GM23338 (cell line): ENCODE measurements at regions not wholly inside any gene's neighbourhood (a gene's known extent, or its start where the extent isn't known, plus 50 kb on each side); places are given as distances from the start of the nearest gene placed in this dataset.

ENCODE experiments used
- ATAC-seq: fragments of 200-7000 bp; cut with Tn5 transposase; 3 replicates; pipeline ENCODE4 v1.9.1; 2020
- DNase-seq: peaks from one replicate; pipeline ENCODE4 v3.0.0-alpha.2; 2015; ENCODE audit warnings: low spot score
- H2AFZ ChIP-seq: fragments of 200-600 bp; sonication (generic); 2 replicates; pipeline ENCODE4 v1.8.0; 2016; ENCODE audit warnings: antibody characterized with exemption, mild to moderate bottlenecking, moderate library complexity
- H3F3A ChIP-seq: fragments of 200-600 bp; sonication (generic); replicated peaks from 2 replicates; pipeline ENCODE4 v1.8.0; 2017; ENCODE audit warnings: antibody characterized with exemption, mixed run types, low read depth
- H3K27ac ChIP-seq: fragments of 200-600 bp; sonication (generic); 2 replicates; pipeline ENCODE4 v1.6.1; 2016; ENCODE audit warnings: low read depth
- H3K27me3 ChIP-seq: fragments of 200-600 bp; sonication (generic); 2 replicates; pipeline ENCODE4 v1.8.0; 2016; ENCODE audit warnings: mild to moderate bottlenecking, mixed run types, moderate library complexity; ENCODE audit not compliant: insufficient read depth
- H3K36me3 ChIP-seq: fragments of 200-600 bp; sonication (generic); 2 replicates; pipeline ENCODE4 v1.8.0; 2016; ENCODE audit warnings: mild to moderate bottlenecking; ENCODE audit not compliant: insufficient read depth
- H3K4me1 ChIP-seq: fragments of 200-600 bp; sonication (generic); 2 replicates; pipeline ENCODE4 v1.8.0; 2016; ENCODE audit warnings: mild to moderate bottlenecking, moderate library complexity; ENCODE audit not compliant: insufficient read depth
- H3K4me2 ChIP-seq: fragments of 200-600 bp; sonication (generic); 2 replicates; pipeline ENCODE4 v1.7.1; 2017; ENCODE audit warnings: mixed run types
- H3K4me3 ChIP-seq: fragments of 200-600 bp; sonication (generic); 2 replicates; pipeline ENCODE4 v1.6.1; 2016; ENCODE audit warnings: mixed run types
- H3K79me2 ChIP-seq: fragments of 200-600 bp; sonication (generic); replicated peaks from 2 replicates; pipeline ENCODE4 v1.8.0; 2017; ENCODE audit warnings: mild to moderate bottlenecking; ENCODE audit not compliant: insufficient read depth
- H3K9me2 ChIP-seq: fragments of 200-600 bp; sonication (generic); 2 replicates; pipeline ENCODE4 v1.8.0; 2017; ENCODE audit not compliant: insufficient read depth
- H4K20me1 ChIP-seq: fragments of 200-600 bp; sonication (generic); replicated peaks from 2 replicates; pipeline ENCODE4 v1.8.0; 2017; ENCODE audit warnings: mild to moderate bottlenecking; ENCODE audit not compliant: insufficient read depth
- H3K27ac Mint-ChIP-seq: 2 replicates; pipeline ENCODE4 v1.8.0; 2020; ENCODE audit warnings: inconsistent platforms, mild to moderate bottlenecking, moderate library complexity, mixed read lengths
- H3K27me3 Mint-ChIP-seq: 3 replicates; pipeline ENCODE4 v1.8.0; 2022; ENCODE audit warnings: low read depth, mild to moderate bottlenecking, moderate library complexity, mixed read lengths, inconsistent platforms; ENCODE audit not compliant: insufficient read depth, poor library complexity
- H3K36me3 Mint-ChIP-seq: 3 replicates; pipeline ENCODE4 v1.8.0; 2021; ENCODE audit warnings: low read depth, mild to moderate bottlenecking, inconsistent platforms, moderate library complexity, mixed read lengths
- H3K4me1 Mint-ChIP-seq: 3 replicates; pipeline ENCODE4 v1.8.0; 2020; ENCODE audit warnings: mild to moderate bottlenecking, inconsistent platforms, mixed read lengths
- H3K4me3 Mint-ChIP-seq: 3 replicates; pipeline ENCODE4 v1.8.0; 2021; ENCODE audit warnings: moderate library complexity, mild to moderate bottlenecking, inconsistent platforms, mixed read lengths
- H3K9me3 Mint-ChIP-seq: 3 replicates; pipeline ENCODE4 v1.8.0; 2020; ENCODE audit warnings: moderate library complexity, mild to moderate bottlenecking, inconsistent platforms, mixed read lengths
- EZH2phosphoT487 ChIP-seq: fragments of 200-600 bp; sonication (generic); IDR thresholded peaks from one replicate; pipeline ENCODE4 v1.8.1; 2018; ENCODE audit warnings: antibody characterized with exemption; ENCODE audit not compliant: unreplicated experiment
- POLR2AphosphoS5 ChIP-seq: IDR thresholded peaks from 2 replicates; pipeline ENCODE4 v1.6.1; 2016; ENCODE audit warnings: antibody characterized with exemption, low read depth
- ZNF331 ChIP-seq: fragments of 250-450 bp; sonication (Bioruptor Pico); IDR thresholded peaks from 2 replicates; pipeline ENCODE4 v1.5.0; 2020; ENCODE audit warnings: low read depth, mild to moderate bottlenecking, moderate library complexity
- TF ChIP-seq, protein P1 (sequence below): IDR thresholded peaks from one replicate; pipeline ENCODE4 v1.6.1; 2018; ENCODE audit warnings: antibody characterized with exemption; ENCODE audit not compliant: unreplicated experiment
- TF ChIP-seq, protein P2 (sequence below): fragments of 250-450 bp; sonication (Bioruptor Pico); IDR thresholded peaks from 2 replicates; pipeline ENCODE4 v1.5.0; 2020; ENCODE audit warnings: mild to moderate bottlenecking, moderate library complexity
- TF ChIP-seq, protein P3 (sequence below): IDR thresholded peaks from 2 replicates; pipeline ENCODE4 v1.6.1; 2016; ENCODE audit warnings: antibody characterized with exemption

DNA sequence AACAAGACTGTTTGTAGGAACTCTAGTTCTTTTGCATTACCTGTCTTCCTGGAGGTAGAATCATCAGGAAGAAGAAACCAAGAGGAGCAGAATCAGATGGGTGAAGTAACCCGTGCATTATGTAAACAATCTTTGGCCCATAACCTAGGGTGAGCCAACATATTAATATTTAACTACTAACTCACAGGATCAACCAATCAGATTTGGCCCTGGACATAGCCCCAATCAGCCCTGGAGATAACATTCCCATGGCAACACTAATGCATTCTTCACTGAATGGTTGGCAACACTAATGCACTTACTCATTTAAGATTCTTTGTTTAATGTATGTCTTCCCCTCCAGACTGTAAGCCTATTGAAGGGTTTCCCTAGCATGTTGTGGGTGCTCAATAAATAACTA lies 72.0 kb upstream of the CTAGE1 start:
- no peaks in the 10 kb centered on the region for H3K9me3 Mint-ChIP-seq
- 0 out of 2 replicates have a peak, but pooled peaks cover 7% of the 10 kb centered on the region for H3K9me2 ChIP-seq
- H3K4me3 Mint-ChIP-seq = no peak overlapping the region
- H3K27ac Mint-ChIP-seq = no peak overlapping the region
- TF ChIP-seq EZH2phosphoT487 (no peak), POLR2AphosphoS5 (no peak), ZNF331 (no peak)
- TF ChIP-seq, protein P1, sequence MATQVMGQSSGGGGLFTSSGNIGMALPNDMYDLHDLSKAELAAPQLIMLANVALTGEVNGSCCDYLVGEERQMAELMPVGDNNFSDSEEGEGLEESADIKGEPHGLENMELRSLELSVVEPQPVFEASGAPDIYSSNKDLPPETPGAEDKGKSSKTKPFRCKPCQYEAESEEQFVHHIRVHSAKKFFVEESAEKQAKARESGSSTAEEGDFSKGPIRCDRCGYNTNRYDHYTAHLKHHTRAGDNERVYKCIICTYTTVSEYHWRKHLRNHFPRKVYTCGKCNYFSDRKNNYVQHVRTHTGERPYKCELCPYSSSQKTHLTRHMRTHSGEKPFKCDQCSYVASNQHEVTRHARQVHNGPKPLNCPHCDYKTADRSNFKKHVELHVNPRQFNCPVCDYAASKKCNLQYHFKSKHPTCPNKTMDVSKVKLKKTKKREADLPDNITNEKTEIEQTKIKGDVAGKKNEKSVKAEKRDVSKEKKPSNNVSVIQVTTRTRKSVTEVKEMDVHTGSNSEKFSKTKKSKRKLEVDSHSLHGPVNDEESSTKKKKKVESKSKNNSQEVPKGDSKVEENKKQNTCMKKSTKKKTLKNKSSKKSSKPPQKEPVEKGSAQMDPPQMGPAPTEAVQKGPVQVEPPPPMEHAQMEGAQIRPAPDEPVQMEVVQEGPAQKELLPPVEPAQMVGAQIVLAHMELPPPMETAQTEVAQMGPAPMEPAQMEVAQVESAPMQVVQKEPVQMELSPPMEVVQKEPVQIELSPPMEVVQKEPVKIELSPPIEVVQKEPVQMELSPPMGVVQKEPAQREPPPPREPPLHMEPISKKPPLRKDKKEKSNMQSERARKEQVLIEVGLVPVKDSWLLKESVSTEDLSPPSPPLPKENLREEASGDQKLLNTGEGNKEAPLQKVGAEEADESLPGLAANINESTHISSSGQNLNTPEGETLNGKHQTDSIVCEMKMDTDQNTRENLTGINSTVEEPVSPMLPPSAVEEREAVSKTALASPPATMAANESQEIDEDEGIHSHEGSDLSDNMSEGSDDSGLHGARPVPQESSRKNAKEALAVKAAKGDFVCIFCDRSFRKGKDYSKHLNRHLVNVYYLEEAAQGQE = no peak
- TF ChIP-seq, protein P2, sequence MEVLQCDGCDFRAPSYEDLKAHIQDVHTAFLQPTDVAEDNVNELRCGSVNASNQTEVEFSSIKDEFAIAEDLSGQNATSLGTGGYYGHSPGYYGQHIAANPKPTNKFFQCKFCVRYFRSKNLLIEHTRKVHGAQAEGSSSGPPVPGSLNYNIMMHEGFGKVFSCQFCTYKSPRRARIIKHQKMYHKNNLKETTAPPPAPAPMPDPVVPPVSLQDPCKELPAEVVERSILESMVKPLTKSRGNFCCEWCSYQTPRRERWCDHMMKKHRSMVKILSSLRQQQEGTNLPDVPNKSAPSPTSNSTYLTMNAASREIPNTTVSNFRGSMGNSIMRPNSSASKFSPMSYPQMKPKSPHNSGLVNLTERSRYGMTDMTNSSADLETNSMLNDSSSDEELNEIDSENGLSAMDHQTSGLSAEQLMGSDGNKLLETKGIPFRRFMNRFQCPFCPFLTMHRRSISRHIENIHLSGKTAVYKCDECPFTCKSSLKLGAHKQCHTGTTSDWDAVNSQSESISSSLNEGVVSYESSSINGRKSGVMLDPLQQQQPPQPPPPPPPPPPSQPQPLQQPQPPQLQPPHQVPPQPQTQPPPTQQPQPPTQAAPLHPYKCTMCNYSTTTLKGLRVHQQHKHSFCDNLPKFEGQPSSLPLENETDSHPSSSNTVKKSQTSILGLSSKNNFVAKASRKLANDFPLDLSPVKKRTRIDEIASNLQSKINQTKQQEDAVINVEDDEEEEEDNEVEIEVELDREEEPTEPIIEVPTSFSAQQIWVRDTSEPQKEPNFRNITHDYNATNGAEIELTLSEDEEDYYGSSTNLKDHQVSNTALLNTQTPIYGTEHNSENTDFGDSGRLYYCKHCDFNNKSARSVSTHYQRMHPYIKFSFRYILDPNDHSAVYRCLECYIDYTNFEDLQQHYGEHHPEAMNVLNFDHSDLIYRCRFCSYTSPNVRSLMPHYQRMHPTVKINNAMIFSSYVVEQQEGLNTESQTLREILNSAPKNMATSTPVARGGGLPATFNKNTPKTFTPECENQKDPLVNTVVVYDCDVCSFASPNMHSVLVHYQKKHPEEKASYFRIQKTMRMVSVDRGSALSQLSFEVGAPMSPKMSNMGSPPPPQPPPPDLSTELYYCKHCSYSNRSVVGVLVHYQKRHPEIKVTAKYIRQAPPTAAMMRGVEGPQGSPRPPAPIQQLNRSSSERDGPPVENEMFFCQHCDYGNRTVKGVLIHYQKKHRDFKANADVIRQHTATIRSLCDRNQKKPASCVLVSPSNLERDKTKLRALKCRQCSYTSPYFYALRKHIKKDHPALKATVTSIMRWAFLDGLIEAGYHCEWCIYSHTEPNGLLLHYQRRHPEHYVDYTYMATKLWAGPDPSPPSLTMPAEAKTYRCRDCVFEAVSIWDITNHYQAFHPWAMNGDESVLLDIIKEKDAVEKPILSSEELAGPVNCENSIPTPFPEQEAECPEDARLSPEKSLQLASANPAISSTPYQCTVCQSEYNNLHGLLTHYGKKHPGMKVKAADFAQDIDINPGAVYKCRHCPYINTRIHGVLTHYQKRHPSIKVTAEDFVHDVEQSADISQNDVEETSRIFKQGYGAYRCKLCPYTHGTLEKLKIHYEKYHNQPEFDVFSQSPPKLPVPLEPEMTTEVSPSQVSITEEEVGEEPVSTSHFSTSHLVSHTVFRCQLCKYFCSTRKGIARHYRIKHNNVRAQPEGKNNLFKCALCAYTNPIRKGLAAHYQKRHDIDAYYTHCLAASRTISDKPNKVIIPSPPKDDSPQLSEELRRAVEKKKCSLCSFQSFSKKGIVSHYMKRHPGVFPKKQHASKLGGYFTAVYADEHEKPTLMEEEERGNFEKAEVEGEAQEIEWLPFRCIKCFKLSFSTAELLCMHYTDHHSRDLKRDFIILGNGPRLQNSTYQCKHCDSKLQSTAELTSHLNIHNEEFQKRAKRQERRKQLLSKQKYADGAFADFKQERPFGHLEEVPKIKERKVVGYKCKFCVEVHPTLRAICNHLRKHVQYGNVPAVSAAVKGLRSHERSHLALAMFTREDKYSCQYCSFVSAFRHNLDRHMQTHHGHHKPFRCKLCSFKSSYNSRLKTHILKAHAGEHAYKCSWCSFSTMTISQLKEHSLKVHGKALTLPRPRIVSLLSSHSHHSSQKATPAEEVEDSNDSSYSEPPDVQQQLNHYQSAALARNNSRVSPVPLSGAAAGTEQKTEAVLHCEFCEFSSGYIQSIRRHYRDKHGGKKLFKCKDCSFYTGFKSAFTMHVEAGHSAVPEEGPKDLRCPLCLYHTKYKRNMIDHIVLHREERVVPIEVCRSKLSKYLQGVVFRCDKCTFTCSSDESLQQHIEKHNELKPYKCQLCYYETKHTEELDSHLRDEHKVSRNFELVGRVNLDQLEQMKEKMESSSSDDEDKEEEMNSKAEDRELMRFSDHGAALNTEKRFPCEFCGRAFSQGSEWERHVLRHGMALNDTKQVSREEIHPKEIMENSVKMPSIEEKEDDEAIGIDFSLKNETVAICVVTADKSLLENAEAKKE (CRISPR knock-in tag) = no peak
- TF ChIP-seq, protein P3, sequence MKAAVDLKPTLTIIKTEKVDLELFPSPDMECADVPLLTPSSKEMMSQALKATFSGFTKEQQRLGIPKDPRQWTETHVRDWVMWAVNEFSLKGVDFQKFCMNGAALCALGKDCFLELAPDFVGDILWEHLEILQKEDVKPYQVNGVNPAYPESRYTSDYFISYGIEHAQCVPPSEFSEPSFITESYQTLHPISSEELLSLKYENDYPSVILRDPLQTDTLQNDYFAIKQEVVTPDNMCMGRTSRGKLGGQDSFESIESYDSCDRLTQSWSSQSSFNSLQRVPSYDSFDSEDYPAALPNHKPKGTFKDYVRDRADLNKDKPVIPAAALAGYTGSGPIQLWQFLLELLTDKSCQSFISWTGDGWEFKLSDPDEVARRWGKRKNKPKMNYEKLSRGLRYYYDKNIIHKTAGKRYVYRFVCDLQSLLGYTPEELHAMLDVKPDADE = no peak
- no peak overlapping the region for H3K4me2 ChIP-seq
- no peak for ATAC-seq
- no peaks in the 10 kb centered on the region for H4K20me1 ChIP-seq
- no peaks in the 10 kb centered on the region for H3K27me3 ChIP-seq
- H3K79me2 ChIP-seq = no peaks in the 10 kb centered on the region
- H3K4me1 Mint-ChIP-seq = peaks cover 5% of the 10 kb centered on the region
- no peak overlapping the region for H3K27ac ChIP-seq
- no peaks in the 10 kb centered on the region for H3K36me3 Mint-ChIP-seq
- no peak for DNase-seq
- H3F3A ChIP-seq = no peaks in the 10 kb centered on the region
- no peaks in the 10 kb centered on the region for H3K4me1 ChIP-seq
- H3K36me3 ChIP-seq = no peaks in the 10 kb centered on the region
- no peak overlapping the region for H3K4me3 ChIP-seq
- H3K27me3 Mint-ChIP-seq = peaks cover 9% of the 10 kb centered on the region
- H2AFZ ChIP-seq = no peak overlapping the region
